GM23248 (cell line): ENCODE measurements at regions not wholly inside any gene's neighbourhood (a gene's known extent, or its start where the extent isn't known, plus 50 kb on each side); places are given as distances from the start of the nearest gene placed in this dataset.

Source experiments
- EZH2 ChIP-seq: fragments of 200-600 bp; sonication (generic); IDR thresholded peaks from 2 replicates; pipeline ENCODE4 v1.6.1; 2018; ENCODE audit warnings: antibody characterized with exemption, mild to moderate bottlenecking; ENCODE audit not compliant: insufficient read depth, poor library complexity, severe bottlenecking
- EZH2phosphoT487 ChIP-seq: fragments of 200-600 bp; sonication (generic); IDR thresholded peaks from 2 replicates; pipeline ENCODE4 v1.6.1; 2018; ENCODE audit warnings: antibody characterized with exemption, moderate library complexity, mild to moderate bottlenecking, low read depth; ENCODE audit not compliant: insufficient read depth

DNA sequence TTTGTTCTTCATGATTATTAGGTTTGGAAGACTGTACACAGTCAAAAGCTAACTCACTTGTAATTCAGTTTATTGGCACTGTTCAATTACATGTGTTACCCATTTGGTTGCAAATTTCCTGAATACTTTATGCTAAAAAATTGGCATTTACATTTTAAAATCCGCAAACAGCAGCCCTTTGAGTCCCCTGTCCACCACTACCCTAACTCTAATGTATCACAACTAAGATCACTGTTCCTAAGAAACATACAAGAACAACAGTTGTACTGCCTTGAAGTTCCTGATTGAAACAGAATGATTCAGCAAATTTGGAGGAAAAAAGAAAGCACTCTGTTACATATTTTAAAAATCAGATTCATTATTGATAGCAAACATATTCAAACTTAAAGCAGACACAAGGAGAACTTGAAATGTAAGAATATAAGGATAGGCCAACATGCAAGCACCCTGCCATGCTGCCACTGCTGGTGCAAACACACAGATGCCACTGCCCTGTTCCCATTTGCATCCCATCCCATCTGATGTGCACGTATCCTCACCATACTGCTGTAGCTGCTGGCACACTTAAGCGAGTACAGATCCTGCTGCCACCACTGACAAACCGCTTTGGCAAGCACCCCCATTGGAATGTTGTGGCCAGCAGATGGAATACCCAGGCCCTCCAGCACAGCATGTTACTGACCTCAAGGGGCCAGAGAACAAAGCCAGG is 343.4 kb downstream of the PPP1R2C start:
- TF ChIP-seq EZH2 (no peak), EZH2phosphoT487 (no peak)
